ENCODE measurements at regions not wholly inside any gene's neighbourhood (a gene's known extent, or its start where the extent isn't known, plus 50 kb on each side); places are given as distances from the start of the nearest gene placed in this dataset.

DNA sequence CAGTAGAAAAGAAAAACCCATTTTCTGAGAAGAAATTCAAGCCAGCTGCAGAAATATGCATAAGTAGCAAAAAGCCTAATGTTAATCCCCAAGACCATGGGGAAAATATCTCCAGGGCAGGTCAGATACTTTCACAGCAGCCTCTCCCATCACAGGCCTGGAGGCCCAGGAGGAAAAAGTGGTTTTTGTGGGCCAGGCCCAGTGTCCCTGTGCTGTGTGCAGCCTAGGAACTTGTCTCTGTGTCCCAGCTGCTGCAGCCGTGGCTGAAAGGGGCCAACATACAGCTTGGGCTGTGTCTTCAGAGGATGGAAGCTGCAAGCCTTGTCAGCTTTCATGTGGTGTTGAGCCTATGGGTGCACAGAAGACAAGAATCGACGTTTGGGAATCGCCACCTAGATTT is 581.0 kb downstream of the C4orf33 start:
- TF ChIP-seq, protein P1, sequence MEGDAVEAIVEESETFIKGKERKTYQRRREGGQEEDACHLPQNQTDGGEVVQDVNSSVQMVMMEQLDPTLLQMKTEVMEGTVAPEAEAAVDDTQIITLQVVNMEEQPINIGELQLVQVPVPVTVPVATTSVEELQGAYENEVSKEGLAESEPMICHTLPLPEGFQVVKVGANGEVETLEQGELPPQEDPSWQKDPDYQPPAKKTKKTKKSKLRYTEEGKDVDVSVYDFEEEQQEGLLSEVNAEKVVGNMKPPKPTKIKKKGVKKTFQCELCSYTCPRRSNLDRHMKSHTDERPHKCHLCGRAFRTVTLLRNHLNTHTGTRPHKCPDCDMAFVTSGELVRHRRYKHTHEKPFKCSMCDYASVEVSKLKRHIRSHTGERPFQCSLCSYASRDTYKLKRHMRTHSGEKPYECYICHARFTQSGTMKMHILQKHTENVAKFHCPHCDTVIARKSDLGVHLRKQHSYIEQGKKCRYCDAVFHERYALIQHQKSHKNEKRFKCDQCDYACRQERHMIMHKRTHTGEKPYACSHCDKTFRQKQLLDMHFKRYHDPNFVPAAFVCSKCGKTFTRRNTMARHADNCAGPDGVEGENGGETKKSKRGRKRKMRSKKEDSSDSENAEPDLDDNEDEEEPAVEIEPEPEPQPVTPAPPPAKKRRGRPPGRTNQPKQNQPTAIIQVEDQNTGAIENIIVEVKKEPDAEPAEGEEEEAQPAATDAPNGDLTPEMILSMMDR (IDR thresholded peaks at IDR 0.05) = no peak
- TF ChIP-seq POLR2AphosphoS5 (IDR thresholded peaks at IDR 0.05) = no peak
